GM19328 (cell line): ENCODE measurements at regions not wholly inside any gene's neighbourhood (a gene's known extent, or its start where the extent isn't known, plus 50 kb on each side); places are given as distances from the start of the nearest gene placed in this dataset.
"Not testable (repeated sequence)": the region's sequence is repeated elsewhere in the genome, so short reads cannot be mapped to it uniquely, and the experiment has no call there.

Experiments used
- ATAC-seq: cut with Tn5 transposase; IDR thresholded peaks from one replicate; pipeline ENCODE4 v1.9.1; 2021; ENCODE audit warnings: mild to moderate bottlenecking, moderate library complexity; ENCODE audit not compliant: unreplicated experiment

DNA sequence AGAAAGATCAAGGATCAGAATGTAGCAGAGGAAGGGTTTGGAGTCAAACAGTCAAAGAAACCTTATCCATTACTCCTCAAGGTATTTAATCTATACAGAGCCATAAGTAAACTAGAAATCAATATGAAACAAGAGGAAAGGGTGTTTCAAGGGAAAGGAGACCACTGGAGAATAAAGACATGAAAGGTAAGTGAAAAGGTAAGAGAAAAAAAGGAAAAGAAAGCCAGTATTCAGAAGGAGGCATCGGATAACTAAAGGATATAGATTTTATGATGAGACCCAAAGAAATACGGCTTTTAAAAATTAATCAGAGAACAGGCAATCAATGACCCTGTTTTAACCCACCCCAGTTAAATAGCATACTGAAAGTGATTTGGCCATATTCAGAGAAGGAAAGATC is 438.7 kb upstream of the MIR17HG start:
- ATAC-seq, result no peak

DNA sequence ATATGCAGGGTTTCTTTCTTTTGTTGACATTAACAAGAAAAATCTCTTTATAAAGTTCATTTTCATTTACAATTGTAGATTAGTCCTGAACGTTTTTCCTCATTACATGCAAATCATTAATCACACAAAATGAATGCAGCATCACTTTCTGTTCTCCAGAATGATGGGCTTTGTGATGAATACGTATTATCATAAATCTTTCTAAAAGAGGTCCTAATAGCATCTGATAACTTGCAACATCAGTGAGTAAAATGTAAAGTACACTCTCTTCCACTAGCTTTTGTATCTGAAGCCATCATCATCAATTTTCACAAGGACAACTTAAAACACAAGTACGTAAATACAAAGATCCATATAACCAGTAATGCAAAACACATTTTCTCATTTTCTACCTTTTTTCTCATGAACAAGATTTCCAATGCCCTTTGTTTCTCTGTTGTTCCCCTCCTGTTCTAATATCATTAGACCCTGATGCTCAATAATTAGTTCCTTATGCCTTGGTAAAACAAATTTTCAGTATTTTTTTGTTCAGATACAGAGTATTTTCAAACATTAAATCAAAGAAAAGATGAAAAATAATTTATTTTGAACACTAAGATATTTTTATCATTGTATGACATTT is 437.4 kb upstream of the MIR17HG start:
- no peak for ATAC-seq

DNA sequence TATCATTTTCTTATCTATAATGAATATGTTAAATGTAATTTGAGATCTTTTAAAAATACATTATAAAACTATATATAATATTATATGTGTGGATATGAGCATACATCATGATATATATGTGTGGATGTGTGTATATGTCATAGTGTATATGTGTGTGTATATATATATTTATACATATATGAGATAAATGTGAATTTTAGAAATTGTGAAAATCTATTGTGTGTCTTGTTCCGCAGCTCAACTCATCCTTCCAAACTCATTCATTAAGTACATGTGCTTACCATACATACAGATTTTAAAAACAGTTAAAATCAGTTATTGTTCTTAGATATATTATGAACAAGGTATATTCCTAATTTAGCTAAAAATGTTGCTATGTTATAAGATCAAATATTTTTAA is 435.2 kb upstream of the MIR17HG start:
- ATAC-seq, result no peak

GRCh38 chr13:90918536-90918935 is 429.0 kb upstream of the MIR17HG start:
- ATAC-seq, result no peak

DNA sequence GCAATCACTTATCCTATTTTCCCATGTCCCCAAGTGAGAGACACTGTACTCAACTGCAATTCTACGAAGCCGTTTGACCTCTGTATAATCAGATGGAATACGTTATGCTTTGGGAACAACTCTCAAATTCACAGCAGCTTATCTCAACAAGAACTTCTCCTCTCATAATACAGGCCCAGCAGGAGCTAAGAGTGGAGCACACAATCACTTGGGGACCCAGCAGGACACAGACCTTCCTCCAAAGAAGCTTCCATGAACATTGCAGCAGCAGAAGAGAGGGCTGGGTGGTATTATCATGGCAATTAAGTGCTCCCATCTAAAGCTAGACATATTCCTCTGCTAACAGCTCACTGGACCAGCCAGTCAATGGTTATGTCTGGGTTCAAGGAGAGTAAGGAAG is 428.3 kb upstream of the MIR17HG start:
- no peak for ATAC-seq

DNA sequence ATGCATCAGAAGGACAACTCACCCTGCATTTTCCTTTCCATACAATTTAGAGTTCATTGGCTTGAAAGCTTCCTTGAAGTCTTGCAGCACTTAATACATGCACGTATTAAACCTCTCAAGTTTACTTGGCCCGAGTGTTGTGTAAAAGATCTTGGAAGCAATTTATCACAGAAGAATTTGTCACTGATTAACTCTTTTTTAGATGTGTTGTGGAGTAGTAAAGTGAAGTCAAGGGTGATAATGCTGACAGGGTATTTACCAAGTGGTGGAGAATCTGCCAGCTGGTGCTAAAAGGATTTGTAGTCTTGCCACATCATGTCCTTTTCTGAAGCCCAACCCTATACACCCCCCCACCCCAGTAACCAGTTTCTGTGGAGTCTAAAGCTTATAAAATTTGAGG is 421.0 kb upstream of the MIR17HG start:
- ATAC-seq, result no peak

GRCh38 chr13:90928109-90928508 is 419.4 kb upstream of the MIR17HG start:
- no peak for ATAC-seq

- ATAC-seq, result no peak
Measured at GRCh38 chr13:90933097-90933826, 414.2 kb upstream of the MIR17HG start.

DNA sequence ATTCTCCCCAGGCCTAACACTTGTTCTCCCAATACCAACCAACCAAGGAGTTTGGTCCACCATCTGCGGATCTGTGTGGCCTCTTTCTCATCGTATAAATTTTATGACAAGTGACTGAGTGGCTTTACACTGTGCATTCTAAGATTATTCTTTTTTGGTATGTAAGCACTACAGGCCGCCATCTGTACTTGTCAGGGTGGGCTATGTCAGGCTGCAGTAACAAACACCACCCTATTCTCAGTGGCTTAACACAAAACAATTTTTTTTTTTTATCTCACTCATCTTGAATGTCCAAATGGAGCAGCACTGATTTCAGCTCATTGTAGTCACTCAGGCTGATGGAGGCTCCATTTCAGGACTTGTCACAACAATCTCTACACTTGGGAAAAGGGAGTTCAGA is 412.7 kb upstream of the MIR17HG start:
- no peak for ATAC-seq

- ATAC-seq, result no peak
Measured at GRCh38 chr13:90938848-90939247, 408.6 kb upstream of the MIR17HG start.

DNA sequence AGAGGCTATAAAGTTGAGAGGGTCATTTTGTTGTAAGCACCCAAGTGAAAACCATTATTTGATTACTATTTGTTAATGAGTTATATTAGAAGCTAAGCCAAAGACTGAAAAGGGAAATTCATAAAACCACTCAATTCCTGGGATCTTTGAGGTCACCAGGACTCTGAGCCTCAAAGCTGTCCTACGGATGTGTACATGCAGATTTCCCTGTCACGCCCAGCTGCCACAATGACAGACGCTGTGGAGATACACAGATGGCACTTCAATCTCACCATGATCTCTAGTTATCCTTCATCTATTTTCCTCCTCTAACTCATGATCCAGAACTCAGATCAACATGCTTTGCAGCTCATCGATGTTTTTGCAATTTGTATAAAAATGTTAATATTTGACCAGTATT is 403.5 kb upstream of the MIR17HG start:
- no peak for ATAC-seq

- ATAC-seq, result not testable (repeated sequence)
Measured at GRCh38 chr13:90945146-90945545, 402.3 kb upstream of the MIR17HG start.

- not testable (repeated sequence) for ATAC-seq
Measured at GRCh38 chr13:90946125-90946524, 401.4 kb upstream of the MIR17HG start.

GRCh38 chr13:90947976-90948375 is 399.5 kb upstream of the MIR17HG start:
- no peak for ATAC-seq

GRCh38 chr13:90950160-90950559 is 397.3 kb upstream of the MIR17HG start:
- no peak for ATAC-seq

DNA sequence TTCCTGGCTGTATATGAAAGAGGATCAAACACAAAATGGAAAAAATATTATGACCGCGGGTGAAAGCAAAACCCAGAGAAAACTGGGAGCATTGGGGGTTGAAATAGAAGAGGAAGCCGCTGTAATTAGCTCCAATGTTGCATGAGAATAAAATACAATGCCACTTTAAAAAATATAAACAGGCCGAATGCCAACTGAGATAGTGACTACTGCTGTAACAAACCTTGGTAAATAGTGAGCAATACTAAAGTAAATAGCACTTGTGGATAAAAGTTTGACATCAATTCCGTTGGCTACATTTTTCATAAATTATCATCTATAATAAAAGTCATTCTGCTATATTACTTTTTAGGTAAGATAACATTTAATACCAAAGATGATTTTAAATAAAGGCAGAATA is 395.8 kb upstream of the MIR17HG start:
- no peak for ATAC-seq

DNA sequence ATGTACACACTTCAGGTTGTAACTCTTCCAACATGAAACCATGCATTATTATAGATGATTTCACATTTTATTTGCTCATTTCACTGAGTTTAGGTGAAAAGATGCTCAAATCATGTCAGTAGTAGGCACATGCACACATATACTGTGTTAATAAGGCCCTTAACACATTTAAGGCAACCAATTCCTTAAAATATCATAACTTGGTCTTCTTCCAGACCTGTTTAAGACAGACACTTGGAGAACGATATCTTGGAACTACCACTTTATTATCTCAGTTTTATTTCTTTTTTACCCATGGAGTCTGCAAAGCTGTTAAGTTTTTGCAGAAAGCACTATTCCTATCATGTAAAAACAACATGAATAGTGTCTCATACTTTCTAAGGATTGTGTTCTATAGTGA is 395.2 kb upstream of the MIR17HG start:
- no peak for ATAC-seq

DNA sequence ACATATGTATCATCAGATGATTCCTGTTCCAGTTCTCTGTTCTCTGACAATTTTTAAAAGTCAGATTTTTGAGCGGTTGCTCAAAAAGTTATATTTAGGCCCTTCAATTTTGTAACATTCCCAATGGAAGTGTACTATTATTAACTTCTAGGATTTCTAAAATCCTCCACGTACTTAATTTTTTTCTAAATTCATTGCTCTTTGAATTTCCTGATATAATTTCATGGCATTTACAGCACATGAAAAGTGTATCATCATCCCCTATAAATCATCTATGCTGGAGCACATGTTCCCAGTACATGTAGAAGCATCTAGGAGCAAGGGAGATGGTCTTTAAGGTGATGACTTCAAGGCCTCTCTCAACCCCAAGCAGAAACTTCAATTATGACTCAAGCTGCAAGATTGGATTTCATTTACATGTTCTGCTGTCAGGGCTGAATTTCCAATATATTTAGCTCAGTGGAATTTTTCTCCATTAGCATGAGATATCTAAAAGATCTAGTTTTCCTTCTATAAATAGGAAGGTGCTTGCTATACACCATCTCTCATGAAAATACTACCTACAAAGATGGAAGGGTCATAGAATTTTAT is 392.8 kb upstream of the MIR17HG start:
- ATAC-seq, result no peak

DNA sequence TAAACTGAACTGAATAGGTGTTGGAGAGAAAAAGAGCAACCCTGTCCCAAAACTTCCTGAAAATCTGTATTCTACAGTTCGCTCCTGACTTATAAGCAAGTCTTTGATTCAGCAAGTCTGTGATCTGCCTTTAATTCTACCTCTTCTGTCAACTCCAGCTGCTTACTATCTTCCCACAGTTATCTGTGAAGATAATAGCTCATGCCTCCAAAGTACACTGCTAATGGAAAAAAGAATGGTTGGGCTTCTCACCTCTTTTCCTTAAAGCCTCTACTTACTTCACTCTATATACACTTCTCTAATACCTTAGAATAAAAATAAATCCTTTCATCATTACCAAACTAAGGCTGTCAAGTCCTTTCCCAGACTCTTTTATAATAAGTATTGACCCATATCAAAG is 391.5 kb upstream of the MIR17HG start:
- no peak for ATAC-seq

- no peak for ATAC-seq
Measured at GRCh38 chr13:90958866-90959265, 388.6 kb upstream of the MIR17HG start.

DNA sequence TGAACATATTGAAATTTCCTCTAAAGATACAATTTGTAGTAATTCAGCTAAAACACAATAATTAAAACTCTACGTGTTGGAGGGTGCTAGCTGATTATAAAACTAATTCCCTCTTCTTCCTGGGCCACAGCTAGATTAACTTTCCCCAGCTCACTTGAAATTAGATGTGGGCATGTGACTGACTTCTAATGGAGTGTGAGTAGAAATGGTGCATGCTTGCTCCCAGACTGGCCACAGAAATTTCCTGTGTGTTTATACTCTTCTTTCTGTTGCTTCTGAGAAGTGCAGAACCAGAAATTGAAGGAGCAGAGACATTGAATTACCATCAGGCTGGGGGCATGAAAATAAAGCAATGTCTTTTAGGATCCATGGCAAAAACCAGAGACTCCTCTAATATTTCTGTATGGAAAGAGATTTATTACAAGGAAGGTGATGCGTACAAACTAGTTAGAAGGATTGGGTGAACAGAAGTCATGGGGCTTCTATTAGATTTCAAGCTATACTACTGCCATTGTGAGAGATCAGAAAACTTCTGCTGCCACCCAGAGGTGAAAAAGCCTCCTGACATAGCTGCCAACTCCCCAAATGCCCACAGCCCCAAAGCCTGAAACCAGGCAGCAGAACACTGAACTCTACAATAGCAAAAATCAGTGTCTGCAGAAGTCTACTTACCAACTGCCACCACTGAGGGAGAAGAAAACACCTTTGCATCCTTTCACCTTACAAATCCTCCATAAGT is 379.2 kb upstream of the MIR17HG start:
- no peak for ATAC-seq
